Stimulated activated naive CD8-positive, alpha-beta T cell treated with anti-CD3 and anti-CD28 coated beads, Interleukin-15, Interleukin-2, amounts not matched to agents 100 ng/mL and 50 ng/mL, for 24 hours (primary cell): ENCODE measurements at regions not wholly inside any gene's neighbourhood (a gene's known extent, or its start where the extent isn't known, plus 50 kb on each side); places are given as distances from the start of the nearest gene placed in this dataset.
"Not testable (repeated sequence)": the region's sequence is repeated elsewhere in the genome, so short reads cannot be mapped to it uniquely, and the experiment has no call there.

ENCODE experiments used
- H3K27ac Mint-ChIP-seq: one replicate; pipeline ENCODE4 v1.8.0; 2021; ENCODE audit warnings: mild to moderate bottlenecking, mixed read lengths
- H3K27me3 Mint-ChIP-seq: one replicate; pipeline ENCODE4 v1.8.0; 2021; ENCODE audit warnings: mixed read lengths
- H3K36me3 Mint-ChIP-seq: one replicate; pipeline ENCODE4 v1.8.0; 2021; ENCODE audit warnings: low read depth, mixed read lengths
- H3K4me1 Mint-ChIP-seq: one replicate; pipeline ENCODE4 v1.8.0; 2021; ENCODE audit warnings: low read depth, mixed read lengths
- H3K4me3 Mint-ChIP-seq: one replicate; pipeline ENCODE4 v1.8.0; 2021; ENCODE audit warnings: mild to moderate bottlenecking, mixed read lengths
- H3K9me3 Mint-ChIP-seq: one replicate; pipeline ENCODE4 v1.8.0; 2021; ENCODE audit warnings: mixed read lengths

DNA sequence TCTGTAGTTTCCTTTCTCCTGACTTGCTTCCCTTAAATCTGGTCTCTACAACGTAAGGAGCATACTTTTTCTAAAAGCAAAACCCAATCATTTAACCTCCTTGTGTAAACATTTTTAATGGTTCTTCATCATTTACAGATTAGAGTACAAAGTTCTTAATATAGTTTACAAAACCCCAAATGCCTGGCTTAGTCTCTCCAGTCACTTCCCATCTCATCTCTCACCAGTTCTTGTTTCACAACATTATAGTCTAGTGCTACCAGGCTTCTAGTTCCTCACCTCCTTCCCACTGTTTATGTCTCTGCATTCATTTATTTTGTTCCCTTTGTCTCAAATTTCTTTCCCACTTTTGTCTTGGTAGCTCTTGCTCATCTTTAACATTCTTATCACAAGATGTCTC is 168.4 kb downstream of the FASLG start:
- Mint-ChIP-seq H3K4me3 (no peak overlapping the region), H3K36me3 (no peaks in the 10 kb centered on the region), H3K4me1 (peaks cover 11% of the 10 kb centered on the region), H3K9me3 (no peaks in the 10 kb centered on the region), H3K27ac (no peak overlapping the region), H3K27me3 (peaks cover 10% of the 10 kb centered on the region)

DNA sequence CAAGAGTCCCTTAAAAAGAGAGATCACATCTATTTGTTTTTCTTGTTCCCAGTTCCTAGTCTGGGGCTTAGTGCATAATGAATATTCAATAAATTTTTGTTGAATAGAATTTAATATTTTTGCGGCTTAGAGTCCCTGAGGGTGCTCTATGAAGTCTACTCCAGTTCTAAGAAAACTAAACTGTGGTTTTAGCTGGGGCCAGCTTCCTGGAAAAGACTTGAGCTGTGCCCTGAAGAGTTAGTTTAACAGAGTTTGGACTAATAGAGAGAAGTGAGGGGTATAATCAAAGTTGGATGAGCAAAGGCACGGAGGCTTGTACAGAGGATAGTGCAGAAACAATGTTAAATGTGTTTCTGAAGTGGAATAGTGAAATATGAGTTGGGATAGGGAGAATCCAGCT is 168.9 kb downstream of the FASLG start:
- peaks cover 14% of the 10 kb centered on the region for H3K4me1 Mint-ChIP-seq
- H3K4me3 Mint-ChIP-seq: no peak overlapping the region
- no peak overlapping the region for H3K27ac Mint-ChIP-seq

DNA sequence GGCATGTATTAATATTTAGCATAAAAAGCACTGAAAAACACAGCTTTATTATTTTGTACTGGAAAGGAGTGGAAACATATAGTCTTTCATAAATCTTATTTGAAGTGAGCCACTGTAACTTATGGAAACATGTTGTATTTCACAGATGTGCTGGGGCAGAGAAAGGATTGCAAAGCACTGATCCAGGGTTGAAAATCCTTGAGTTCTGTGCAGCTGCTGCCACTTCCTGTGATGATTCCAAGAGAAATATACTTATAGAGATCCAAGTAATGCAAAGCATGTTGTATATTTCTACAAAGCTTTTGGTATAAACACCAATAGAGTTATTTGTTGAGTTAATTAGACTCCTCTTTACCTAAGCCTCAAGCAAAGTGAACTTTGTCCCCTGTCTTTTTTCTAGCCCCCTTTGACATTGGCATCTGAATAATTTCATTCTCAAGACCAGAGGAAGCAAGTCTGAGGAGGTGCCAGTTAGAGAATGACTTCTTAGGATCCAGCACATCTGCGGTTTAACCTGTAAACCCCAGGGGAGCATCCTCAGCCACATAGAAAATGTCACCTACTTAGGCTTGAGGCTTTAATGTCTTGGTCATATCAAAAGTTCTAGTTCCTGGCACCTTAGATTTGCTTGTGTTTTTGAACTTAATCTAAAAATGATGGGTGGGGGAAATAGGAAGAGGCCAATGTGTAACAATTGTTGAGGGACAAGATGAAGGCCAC is 173.3 kb downstream of the FASLG start:
- no peak overlapping the region for H3K4me3 Mint-ChIP-seq
- H3K36me3 Mint-ChIP-seq: no peaks in the 10 kb centered on the region
- H3K27me3 Mint-ChIP-seq: peaks cover 10% of the 10 kb centered on the region
- peaks cover 28% of the 10 kb centered on the region for H3K4me1 Mint-ChIP-seq
- H3K9me3 Mint-ChIP-seq: no peaks in the 10 kb centered on the region
- no peak overlapping the region for H3K27ac Mint-ChIP-seq

More for the DNA sequence above, 168.9 kb downstream of the FASLG start:
- Mint-ChIP-seq H3K9me3 (no peaks in the 10 kb centered on the region), H3K27me3 (peaks cover 10% of the 10 kb centered on the region), H3K36me3 (no peaks in the 10 kb centered on the region)

DNA sequence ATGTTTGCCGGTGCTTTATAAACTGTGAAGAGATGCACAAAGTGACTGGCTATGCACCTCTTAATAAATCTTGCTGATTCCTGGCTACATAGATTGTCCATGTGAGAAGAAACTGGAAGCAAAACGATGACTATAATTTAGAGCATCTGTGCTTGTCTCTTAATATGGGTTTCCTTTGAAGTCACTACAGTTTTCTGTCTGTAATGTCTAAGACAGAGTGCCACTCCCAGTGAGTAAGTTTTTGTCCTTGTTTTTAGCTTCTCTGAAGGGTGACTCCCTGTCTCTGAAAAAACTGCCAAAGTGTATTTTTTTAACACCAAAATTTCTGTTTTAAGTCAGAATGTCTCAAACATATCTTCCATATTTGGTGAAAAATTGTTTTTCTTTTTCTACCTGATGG is 175.1 kb downstream of the FASLG start:
- Mint-ChIP-seq H3K36me3 (no peaks in the 10 kb centered on the region), H3K4me3 (no peak overlapping the region), H3K27ac (no peak overlapping the region), H3K9me3 (no peaks in the 10 kb centered on the region), H3K27me3 (peaks cover 10% of the 10 kb centered on the region), H3K4me1 (peaks cover 46% of the 10 kb centered on the region)

DNA sequence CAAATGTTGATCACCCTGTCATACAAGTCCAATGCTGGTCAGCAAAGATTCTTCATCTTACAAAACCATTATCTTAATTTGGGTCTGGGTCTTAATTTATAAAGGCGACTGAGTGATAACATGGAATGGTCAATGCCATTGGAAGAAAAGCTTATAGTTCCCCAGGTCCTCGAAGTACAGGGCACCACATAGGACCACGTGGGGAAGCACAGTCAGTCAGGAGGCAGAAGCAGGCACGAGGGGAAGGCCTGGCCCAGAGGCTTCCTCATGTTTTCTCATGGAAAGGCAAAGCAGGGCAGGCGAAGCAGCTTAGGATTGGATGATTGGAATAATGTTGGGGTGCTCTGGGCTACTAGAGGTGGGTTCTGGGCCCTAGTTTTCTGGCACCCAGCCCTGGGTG is 175.7 kb downstream of the FASLG start:
- peaks cover 47% of the 10 kb centered on the region for H3K4me1 Mint-ChIP-seq
- H3K36me3 Mint-ChIP-seq: no peaks in the 10 kb centered on the region
- H3K9me3 Mint-ChIP-seq: no peaks in the 10 kb centered on the region
- H3K27me3 Mint-ChIP-seq: peaks cover 10% of the 10 kb centered on the region
- H3K27ac Mint-ChIP-seq: no peak overlapping the region
- H3K4me3 Mint-ChIP-seq: no peak overlapping the region

DNA sequence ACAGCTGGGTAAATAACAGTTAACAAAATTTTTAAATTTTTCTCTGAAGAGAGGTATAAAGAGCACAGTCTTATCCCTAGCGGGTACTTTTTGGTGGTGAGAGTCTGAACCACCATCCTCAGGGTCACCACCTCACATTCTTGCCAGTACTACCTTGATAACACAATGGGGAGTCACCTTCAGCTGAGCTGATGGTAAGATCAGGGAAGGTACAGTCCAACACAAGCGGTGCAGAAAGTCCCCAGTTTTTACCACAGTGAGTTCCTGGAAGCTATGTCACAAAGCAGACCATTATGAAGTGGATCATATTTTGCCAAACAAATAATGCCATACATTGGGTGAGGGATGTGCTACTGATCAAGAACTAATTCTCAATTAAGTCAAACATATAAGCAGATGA is 176.9 kb downstream of the FASLG start:
- Mint-ChIP-seq H3K27me3 (peaks cover 10% of the 10 kb centered on the region), H3K27ac (no peak overlapping the region), H3K36me3 (no peaks in the 10 kb centered on the region), H3K4me3 (no peak overlapping the region), H3K9me3 (no peaks in the 10 kb centered on the region), H3K4me1 (peaks cover 47% of the 10 kb centered on the region)

DNA sequence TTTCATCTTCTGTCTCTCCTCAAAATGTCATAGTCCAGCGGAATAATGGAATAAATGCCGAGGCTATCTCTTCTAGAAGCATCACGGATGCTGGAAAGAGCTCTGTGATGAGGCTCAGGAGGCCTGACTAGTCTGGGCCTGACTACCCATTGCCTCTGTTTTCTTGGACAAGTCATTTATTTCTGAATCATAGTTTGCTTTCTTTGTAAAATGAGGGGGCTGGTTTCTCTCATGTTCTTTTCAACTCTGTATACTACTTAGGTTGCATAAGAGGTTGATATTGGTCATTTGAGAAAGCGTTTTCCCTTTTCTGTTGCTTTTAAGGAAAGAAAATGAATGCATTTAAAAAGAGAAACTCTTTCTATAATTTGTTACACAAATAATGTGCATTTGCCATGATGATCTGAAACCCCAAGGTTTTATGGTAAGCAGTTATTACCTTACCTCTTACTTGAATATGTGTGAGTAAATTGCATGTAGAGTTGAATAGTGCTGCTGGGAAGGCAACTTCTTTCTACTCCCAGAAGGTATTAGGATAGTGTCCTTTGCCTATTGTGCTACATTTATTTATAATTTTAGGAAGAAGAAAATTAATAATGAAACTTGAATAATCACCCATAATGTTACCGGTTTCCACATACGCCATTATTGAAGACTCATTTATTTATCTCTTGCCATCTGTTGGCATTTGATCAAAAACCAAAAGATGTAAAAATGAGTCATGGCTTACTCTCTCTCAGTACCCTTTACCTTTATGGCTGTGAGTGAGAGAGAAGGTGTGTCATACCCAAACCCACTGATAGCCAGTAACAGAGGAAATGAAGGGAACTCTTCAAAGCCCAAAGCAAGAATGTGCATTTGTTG is 179.1 kb downstream of the FASLG start:
- Mint-ChIP-seq H3K4me1 (peaks cover 37% of the 10 kb centered on the region), H3K4me3 (no peak overlapping the region), H3K36me3 (no peaks in the 10 kb centered on the region), H3K27me3 (peaks cover 19% of the 10 kb centered on the region), H3K9me3 (no peaks in the 10 kb centered on the region), H3K27ac (no peak overlapping the region)

DNA sequence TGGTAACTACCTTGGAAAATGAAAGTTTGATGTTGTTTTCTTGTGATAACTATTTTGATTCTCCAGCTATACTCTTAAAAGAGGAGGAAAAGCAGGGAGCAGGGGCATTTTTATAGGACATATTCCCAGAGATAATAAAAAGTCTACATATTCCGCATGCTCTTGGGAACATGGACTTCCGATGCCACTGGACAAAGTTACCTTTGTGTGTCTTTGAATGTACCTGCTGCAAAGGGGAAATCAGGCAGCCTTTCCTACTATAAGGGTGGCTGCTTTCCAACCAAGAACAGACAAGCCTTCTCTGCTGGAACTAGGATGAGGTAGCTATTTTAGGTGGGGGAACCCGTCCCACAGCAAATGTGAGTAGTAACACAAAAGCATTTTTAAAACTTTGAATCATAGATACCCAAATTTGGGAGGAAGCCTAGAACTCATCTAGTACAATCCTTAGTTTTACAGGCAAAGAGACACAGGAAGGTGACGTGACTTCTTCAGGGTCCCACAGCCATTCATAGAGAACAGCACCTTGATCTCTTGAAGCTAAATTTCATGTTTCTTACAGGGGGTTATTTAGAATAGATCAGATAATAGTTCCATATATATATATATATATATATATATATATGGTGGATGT is 179.9 kb downstream of the FASLG start:
- Mint-ChIP-seq H3K4me3 (no peak overlapping the region), H3K9me3 (no peaks in the 10 kb centered on the region), H3K36me3 (no peaks in the 10 kb centered on the region), H3K27me3 (peaks cover 23% of the 10 kb centered on the region), H3K27ac (peak overlapping the region; percentile 21), H3K4me1 (peaks cover 41% of the 10 kb centered on the region)

DNA sequence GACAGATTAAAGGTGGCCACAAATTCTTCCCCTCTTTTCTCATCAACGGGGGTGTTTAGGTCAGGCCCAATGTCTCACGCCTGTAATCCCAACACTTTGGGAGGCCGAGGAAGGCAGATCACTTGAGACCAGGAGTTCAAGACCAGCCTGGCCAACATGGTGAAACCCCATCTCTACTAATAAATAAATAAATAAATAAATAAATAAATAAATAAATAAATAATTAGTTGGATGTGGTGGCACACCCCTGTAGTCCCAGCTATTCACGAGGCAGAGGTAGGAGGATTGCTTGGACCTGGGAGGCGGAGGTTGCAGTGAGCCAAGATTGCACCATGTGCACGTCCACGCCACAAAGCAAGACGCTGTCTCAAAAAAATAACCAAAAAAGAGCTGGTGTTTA is 180.7 kb downstream of the FASLG start:
- peaks cover 20% of the 10 kb centered on the region for H3K27me3 Mint-ChIP-seq
- H3K4me1 Mint-ChIP-seq: peaks cover 45% of the 10 kb centered on the region
- H3K27ac Mint-ChIP-seq: not testable (repeated sequence)

DNA sequence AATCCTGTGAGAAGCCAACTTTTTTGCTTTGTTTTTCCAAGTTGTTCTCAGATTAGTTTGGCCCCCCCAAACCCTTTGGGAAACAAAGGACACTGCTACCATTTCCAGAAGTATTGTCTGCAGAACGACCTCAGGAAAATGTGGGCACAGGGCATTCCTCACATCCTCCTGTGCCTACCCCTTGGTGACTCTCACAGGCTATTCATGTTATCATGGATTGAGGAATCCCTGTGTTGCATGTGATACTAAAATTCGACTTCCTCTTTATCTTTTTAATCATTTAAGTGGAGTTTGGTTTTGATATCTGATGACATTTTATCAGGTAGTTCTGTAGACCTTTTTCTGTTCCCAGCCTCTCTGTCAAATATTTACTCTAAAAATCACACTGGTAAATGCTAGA is 184.5 kb downstream of the FASLG start:
- Mint-ChIP-seq H3K27me3 (peaks cover 16% of the 10 kb centered on the region), H3K27ac (no peak overlapping the region), H3K36me3 (peaks cover 3% of the 10 kb centered on the region), H3K4me1 (peaks cover 31% of the 10 kb centered on the region), H3K9me3 (no peaks in the 10 kb centered on the region), H3K4me3 (no peak overlapping the region)

More for the DNA sequence above, 180.7 kb downstream of the FASLG start:
- not testable (repeated sequence) for H3K9me3 Mint-ChIP-seq, H3K4me3 Mint-ChIP-seq, H3K36me3 Mint-ChIP-seq

DNA sequence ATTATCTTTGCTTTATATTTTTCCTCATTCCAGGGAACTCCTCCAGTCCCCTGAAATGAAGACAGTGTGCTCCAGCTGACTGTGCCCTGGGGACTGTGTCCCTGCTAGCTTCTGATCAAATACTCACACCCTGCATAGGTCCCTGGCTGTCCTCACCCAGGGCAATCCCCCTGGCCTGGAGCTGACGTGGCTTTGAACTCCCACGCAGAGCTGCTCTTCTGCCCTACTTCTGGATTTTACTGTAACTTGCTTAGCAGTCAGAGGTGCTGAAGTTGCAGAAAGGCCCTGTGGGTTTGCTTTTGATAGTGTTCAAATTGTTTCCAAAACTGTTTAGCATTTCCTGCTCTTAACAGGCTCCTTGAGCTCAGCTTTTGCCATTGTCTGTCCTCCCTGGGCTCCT is 186.5 kb downstream of the FASLG start:
- H3K4me3 Mint-ChIP-seq: peak overlapping the region; percentile 47
- peaks cover 3% of the 10 kb centered on the region for H3K36me3 Mint-ChIP-seq
- H3K9me3 Mint-ChIP-seq: no peaks in the 10 kb centered on the region
- H3K27me3 Mint-ChIP-seq: peaks cover 16% of the 10 kb centered on the region
- peaks cover 25% of the 10 kb centered on the region for H3K4me1 Mint-ChIP-seq
- H3K27ac Mint-ChIP-seq: peak overlapping the region; percentile 67

DNA sequence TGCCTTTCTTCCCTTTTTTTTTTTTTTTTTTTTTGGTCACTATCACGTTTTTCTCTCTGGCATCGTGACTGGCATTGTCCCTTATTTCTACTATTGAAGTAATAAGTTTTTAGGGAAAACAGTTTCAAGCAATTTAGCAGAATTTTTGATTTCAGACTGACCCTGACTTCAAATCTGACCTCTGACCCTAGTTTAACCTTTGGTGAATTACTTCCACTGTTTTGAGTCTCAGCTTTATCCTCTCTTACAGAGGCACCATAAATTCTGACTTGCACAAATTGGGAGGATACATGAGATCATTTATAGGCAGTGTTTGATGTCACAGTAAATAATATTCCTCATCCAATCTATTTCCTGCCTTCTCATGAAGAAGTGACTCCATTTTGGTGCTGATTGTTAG is 187.0 kb downstream of the FASLG start:
- peak overlapping the region; percentile 34 for H3K27ac Mint-ChIP-seq
- H3K4me3 Mint-ChIP-seq: peak overlapping the region; percentile 47
- peaks cover 3% of the 10 kb centered on the region for H3K36me3 Mint-ChIP-seq
- H3K27me3 Mint-ChIP-seq: peaks cover 16% of the 10 kb centered on the region
- H3K9me3 Mint-ChIP-seq: no peaks in the 10 kb centered on the region
- H3K4me1 Mint-ChIP-seq: peaks cover 25% of the 10 kb centered on the region

DNA sequence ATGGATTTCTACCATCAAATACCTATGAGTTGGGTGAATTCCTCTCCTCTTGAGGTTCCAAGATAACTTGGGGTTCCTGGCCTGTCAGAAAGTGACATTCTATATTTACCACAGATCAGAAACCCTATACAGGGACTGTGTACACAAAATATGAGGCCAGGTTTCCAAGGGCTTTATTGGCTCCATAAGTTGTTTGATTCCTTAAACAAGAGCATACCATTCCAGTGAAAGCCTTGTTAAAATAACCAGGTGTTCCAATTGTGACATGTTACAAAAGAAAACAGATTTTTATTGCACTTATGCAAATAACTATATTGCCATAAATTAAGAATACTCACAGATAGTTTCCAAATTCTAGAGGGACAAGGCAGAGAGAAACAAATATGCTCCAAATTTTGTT is 188.9 kb downstream of the FASLG start:
- not testable (repeated sequence) for H3K4me3 Mint-ChIP-seq, H3K27ac Mint-ChIP-seq, H3K36me3 Mint-ChIP-seq

DNA sequence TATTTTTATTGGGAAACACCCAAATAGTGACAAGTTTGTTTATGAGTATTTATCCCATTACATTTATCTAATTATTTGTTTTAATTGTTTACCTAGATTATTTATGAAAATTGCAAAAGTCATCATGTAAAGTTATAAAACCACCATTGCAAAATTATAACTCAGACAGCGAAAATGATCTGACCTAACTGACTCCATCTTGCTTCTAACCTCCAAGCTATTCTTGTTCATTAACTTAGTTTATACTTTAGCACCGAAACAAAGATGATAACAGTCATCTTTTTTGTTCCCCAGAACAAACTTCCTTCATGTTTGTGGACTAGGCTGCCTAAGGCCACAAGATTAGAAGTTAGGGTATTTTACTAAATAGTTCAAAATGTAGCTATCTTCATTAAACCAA is 190.8 kb downstream of the FASLG start:
- Mint-ChIP-seq H3K4me1 (peaks cover 17% of the 10 kb centered on the region), H3K9me3 (peaks cover under 1% of the 10 kb centered on the region), H3K36me3 (peaks cover 3% of the 10 kb centered on the region), H3K4me3 (no peak overlapping the region), H3K27me3 (no peaks in the 10 kb centered on the region), H3K27ac (no peak overlapping the region)

More for the DNA sequence above, 188.9 kb downstream of the FASLG start:
- H3K27me3 Mint-ChIP-seq, H3K9me3 Mint-ChIP-seq: not testable (repeated sequence)
- H3K4me1 Mint-ChIP-seq: peaks cover 25% of the 10 kb centered on the region

DNA sequence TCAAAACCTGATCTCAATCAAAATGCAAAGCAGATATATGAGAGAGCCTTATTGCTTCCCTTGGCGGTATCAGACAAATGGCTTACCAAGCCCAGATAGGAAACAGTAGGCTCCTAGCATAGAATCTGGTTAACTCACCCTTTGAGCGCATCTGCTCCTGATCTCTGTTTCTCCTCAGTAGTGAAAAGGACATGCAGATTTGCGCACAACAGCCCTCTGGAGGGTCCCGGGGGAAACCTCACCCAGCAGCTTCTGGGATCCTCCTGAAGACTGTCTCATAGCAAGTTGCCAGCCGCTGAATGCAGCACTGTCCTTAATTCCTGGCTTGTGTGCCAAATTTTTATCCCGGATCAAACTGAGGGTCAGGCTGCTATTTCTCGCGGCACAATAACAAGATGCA is 192.2 kb downstream of the FASLG start:
- H3K27ac Mint-ChIP-seq: no peak overlapping the region

More for the DNA sequence above, 192.2 kb downstream of the FASLG start:
- Mint-ChIP-seq H3K4me1 (peaks cover 2% of the 10 kb centered on the region), H3K4me3 (no peak overlapping the region), H3K9me3 (peaks cover 4% of the 10 kb centered on the region), H3K27me3 (no peaks in the 10 kb centered on the region), H3K36me3 (peaks cover 3% of the 10 kb centered on the region)
